Left kidney (tissue), 1 donor: ENCODE measurements at regions not wholly inside any gene's neighbourhood (a gene's known extent, or its start where the extent isn't known, plus 50 kb on each side); places are given as distances from the start of the nearest gene placed in this dataset.
"Not testable (repeated sequence)": the region's sequence is repeated elsewhere in the genome, so short reads cannot be mapped to it uniquely, and the experiment has no call there.

Experiments used
- DNase-seq: peaks from one replicate; pipeline ENCODE4 v3.0.0-alpha.2; 2013

GRCh38 chr9:26664087-26664773 lies 228.4 kb downstream of the CAAP1 start:
- not testable (repeated sequence) for DNase-seq

GRCh38 chr9:26662476-26662875 lies 230.1 kb downstream of the CAAP1 start:
- DNase-seq, result no peak

GRCh38 chr9:26658476-26658875 lies 234.1 kb downstream of the CAAP1 start:
- no peak for DNase-seq

- no peak for DNase-seq
These were observed 234.6 kb downstream of the CAAP1 start for GRCh38 chr9:26657958-26658357.

- DNase-seq, result no peak
These were observed 236.4 kb downstream of the CAAP1 start for GRCh38 chr9:26656003-26656870.

GRCh38 chr9:26655166-26655565 lies 237.4 kb downstream of the CAAP1 start:
- no peak for DNase-seq

- no peak for DNase-seq
These were observed 242.3 kb downstream of the CAAP1 start for GRCh38 chr9:26650325-26650724.

GRCh38 chr9:26643826-26644225 lies 248.8 kb downstream of the CAAP1 start:
- no peak for DNase-seq

GRCh38 chr9:26639761-26640160 lies 252.8 kb downstream of the CAAP1 start:
- no peak for DNase-seq

- no peak for DNase-seq
These were observed 255.5 kb downstream of the CAAP1 start for GRCh38 chr9:26637101-26637500.

- DNase-seq, result not testable (repeated sequence)
These were observed 278.7 kb downstream of the CAAP1 start for GRCh38 chr9:26613851-26614350.

- no peak for DNase-seq
These were observed 280.4 kb downstream of the CAAP1 start for GRCh38 chr9:26612211-26612610.

GRCh38 chr9:26606756-26607155 lies 285.8 kb downstream of the CAAP1 start:
- no peak for DNase-seq

- no peak for DNase-seq
These were observed 287.2 kb downstream of the CAAP1 start for GRCh38 chr9:26605367-26605766.

- DNase-seq, result no peak
These were observed 288.4 kb downstream of the CAAP1 start for GRCh38 chr9:26604076-26604662.

GRCh38 chr9:26603617-26604016 lies 289.0 kb downstream of the CAAP1 start:
- no peak for DNase-seq

- no peak for DNase-seq
These were observed 295.0 kb downstream of the CAAP1 start for GRCh38 chr9:26597542-26598149.

GRCh38 chr9:26579056-26579455 lies 313.5 kb downstream of the CAAP1 start:
- no peak for DNase-seq

- no peak for DNase-seq
These were observed 317.6 kb downstream of the CAAP1 start for GRCh38 chr9:26574898-26575440.

- no peak for DNase-seq
These were observed 318.3 kb downstream of the CAAP1 start for GRCh38 chr9:26574256-26574655.

GRCh38 chr9:26567976-26568375 lies 324.6 kb downstream of the CAAP1 start:
- no peak for DNase-seq

- DNase-seq, result no peak
These were observed 326.5 kb downstream of the CAAP1 start for GRCh38 chr9:26566141-26566540.
